KMS-11 (cell line): ENCODE measurements at regions not wholly inside any gene's neighbourhood (a gene's known extent, or its start where the extent isn't known, plus 50 kb on each side); places are given as distances from the start of the nearest gene placed in this dataset.

ENCODE experiments used
- H2AFZ ChIP-seq: fragments of 200-600 bp; sonication (generic); 2 replicates; pipeline ENCODE4 v1.6.1; 2016; ENCODE audit warnings: antibody characterized with exemption, mixed run types, low read depth
- H3K27ac ChIP-seq: fragments of 200-600 bp; sonication (generic); 2 replicates; pipeline ENCODE4 v1.6.1; 2016; ENCODE audit warnings: mild to moderate bottlenecking, mixed run types
- H3K27me3 ChIP-seq: fragments of 200-600 bp; sonication (generic); 2 replicates; pipeline ENCODE4 v1.6.1; 2017; ENCODE audit warnings: mild to moderate bottlenecking, low read depth, mixed run types, moderate library complexity; ENCODE audit not compliant: insufficient read depth
- H3K36me3 ChIP-seq: fragments of 200-600 bp; sonication (generic); 2 replicates; pipeline ENCODE4 v1.6.1; 2017; ENCODE audit warnings: mild to moderate bottlenecking, mixed run types; ENCODE audit not compliant: insufficient read depth
- H3K4me1 ChIP-seq: fragments of 200-600 bp; sonication (generic); 2 replicates; pipeline ENCODE4 v1.6.1; 2016; ENCODE audit warnings: mild to moderate bottlenecking, low read depth, mixed run types; ENCODE audit not compliant: poor library complexity, severe bottlenecking
- H3K4me2 ChIP-seq: fragments of 200-600 bp; sonication (generic); 2 replicates; pipeline ENCODE4 v1.7.0; 2016; ENCODE audit warnings: mild to moderate bottlenecking, mixed run types
- H3K4me3 ChIP-seq: fragments of 200-600 bp; sonication (generic); IDR thresholded peaks from 2 replicates; pipeline ENCODE4 v1.6.1; 2017; ENCODE audit warnings: low read depth, low read length, mixed read lengths; ENCODE audit not compliant: insufficient read depth
- H3K79me2 ChIP-seq: fragments of 200-600 bp; sonication (generic); 2 replicates; pipeline ENCODE4 v1.6.1; 2016; ENCODE audit warnings: low read depth, mixed run types; ENCODE audit not compliant: insufficient read depth
- H3K9ac ChIP-seq: fragments of 200-600 bp; sonication (generic); 2 replicates; pipeline ENCODE4 v1.6.1; 2016; ENCODE audit warnings: mild to moderate bottlenecking, mixed run types
- H4K20me1 ChIP-seq: fragments of 200-600 bp; sonication (generic); 2 replicates; pipeline ENCODE4 v1.6.1; 2016; ENCODE audit warnings: mild to moderate bottlenecking, mixed run types; ENCODE audit not compliant: insufficient read depth
- TF ChIP-seq, protein P1 (sequence below): fragments of 200-600 bp; sonication (generic); conservative IDR thresholded peaks from 2 replicates; pipeline ENCODE4 v1.6.1; 2017; ENCODE audit warnings: low read depth, mild to moderate bottlenecking, antibody characterized with exemption, low read length, moderate library complexity, mixed read lengths

DNA sequence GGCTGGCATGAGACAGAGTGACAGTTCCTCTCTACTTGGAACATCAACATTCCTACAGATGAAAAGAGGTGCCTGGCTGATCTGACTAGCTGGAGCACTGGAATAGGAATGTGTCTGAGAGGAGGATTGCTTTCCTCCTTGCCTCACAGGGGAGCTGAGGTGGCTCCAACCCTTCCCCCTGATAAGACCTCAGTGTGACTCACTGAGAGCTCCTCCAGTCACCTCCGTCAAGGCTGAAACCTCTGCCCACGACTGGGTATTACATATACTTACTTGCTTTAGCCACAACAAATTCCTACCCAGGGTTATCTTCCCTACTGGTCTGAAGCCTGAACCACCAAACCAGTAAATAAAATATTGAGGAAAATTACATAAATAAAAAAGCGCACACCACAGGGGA, 342.7 kb upstream of the REG3G start:
- Histone ChIP-seq H3K27me3 (no peaks in the 10 kb centered on the region), H3K4me1 (no peaks in the 10 kb centered on the region)
- TF ChIP-seq, protein P1, sequence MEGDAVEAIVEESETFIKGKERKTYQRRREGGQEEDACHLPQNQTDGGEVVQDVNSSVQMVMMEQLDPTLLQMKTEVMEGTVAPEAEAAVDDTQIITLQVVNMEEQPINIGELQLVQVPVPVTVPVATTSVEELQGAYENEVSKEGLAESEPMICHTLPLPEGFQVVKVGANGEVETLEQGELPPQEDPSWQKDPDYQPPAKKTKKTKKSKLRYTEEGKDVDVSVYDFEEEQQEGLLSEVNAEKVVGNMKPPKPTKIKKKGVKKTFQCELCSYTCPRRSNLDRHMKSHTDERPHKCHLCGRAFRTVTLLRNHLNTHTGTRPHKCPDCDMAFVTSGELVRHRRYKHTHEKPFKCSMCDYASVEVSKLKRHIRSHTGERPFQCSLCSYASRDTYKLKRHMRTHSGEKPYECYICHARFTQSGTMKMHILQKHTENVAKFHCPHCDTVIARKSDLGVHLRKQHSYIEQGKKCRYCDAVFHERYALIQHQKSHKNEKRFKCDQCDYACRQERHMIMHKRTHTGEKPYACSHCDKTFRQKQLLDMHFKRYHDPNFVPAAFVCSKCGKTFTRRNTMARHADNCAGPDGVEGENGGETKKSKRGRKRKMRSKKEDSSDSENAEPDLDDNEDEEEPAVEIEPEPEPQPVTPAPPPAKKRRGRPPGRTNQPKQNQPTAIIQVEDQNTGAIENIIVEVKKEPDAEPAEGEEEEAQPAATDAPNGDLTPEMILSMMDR, result no peak

DNA sequence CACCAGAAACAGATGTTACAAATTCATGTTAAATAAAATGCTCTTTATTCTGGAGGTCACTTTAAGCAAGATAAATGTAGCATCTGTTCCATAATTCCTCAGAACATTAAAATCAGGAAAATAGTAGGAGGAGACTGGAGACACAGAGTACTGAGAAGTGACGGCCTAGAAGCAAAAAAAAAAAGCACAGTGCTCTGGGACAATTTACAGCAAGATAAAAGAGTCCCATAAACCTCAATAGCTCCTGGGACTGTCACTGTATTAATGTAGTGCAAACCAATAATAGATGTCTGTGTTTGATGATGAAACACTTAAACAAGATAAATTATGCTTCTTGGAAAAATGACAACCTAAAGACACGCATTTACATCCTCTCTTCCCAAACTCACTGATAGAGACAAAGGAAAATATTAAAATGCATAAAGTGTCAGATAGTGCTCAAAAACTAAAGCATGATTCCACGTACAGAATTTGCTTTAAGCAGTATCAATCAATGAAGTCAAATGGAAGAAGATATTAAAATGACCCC, 338.8 kb upstream of the REG3G start:
- Histone ChIP-seq H3K27ac (no peak overlapping the region), H2AFZ (no peak overlapping the region), H3K9ac (no peak overlapping the region), H3K36me3 (no peaks in the 10 kb centered on the region), H3K4me1 (no peaks in the 10 kb centered on the region), H3K4me3 (no peak overlapping the region), H4K20me1 (no peaks in the 10 kb centered on the region), H3K79me2 (no peaks in the 10 kb centered on the region), H3K4me2 (no peak overlapping the region), H3K27me3 (no peaks in the 10 kb centered on the region)
- TF ChIP-seq, protein P1, result no peak

More for the DNA sequence above, 342.7 kb upstream of the REG3G start:
- no peak overlapping the region for H3K9ac ChIP-seq
- no peaks in the 10 kb centered on the region for H3K79me2 ChIP-seq
- no peak overlapping the region for H2AFZ ChIP-seq
- no peak overlapping the region for H3K4me3 ChIP-seq
- H3K4me2 ChIP-seq, result no peak overlapping the region
- H3K36me3 ChIP-seq, result no peaks in the 10 kb centered on the region
- no peak overlapping the region for H3K27ac ChIP-seq
- no peaks in the 10 kb centered on the region for H4K20me1 ChIP-seq

DNA sequence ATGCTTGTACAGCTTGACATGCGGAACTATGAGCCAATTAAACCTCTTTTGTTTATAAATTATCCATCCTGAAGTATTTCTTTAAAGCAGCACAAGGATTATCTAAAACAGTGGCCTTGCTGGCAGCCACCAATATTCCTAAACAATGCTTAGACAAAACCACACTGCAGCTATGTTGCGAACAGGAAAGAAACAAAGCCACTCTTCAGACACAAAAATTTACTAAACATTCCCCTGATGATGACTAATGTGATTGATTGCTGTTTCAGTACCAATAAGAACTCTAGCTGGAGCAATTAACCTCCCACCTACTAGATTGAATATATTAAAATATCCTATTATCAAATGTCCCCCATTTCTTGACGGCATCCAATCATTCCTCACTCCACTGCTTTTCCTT, 325.8 kb upstream of the REG3G start:
- H3K9ac ChIP-seq, result no peak overlapping the region
- no peak overlapping the region for H3K4me2 ChIP-seq
- H4K20me1 ChIP-seq, result no peaks in the 10 kb centered on the region
- no peaks in the 10 kb centered on the region for H3K4me1 ChIP-seq
- no peak overlapping the region for H2AFZ ChIP-seq
- H3K27me3 ChIP-seq, result no peaks in the 10 kb centered on the region
- no peaks in the 10 kb centered on the region for H3K79me2 ChIP-seq
- H3K4me3 ChIP-seq, result no peak overlapping the region
- no peaks in the 10 kb centered on the region for H3K36me3 ChIP-seq
- H3K27ac ChIP-seq, result no peak overlapping the region
- TF ChIP-seq, protein P1, result no peak

DNA sequence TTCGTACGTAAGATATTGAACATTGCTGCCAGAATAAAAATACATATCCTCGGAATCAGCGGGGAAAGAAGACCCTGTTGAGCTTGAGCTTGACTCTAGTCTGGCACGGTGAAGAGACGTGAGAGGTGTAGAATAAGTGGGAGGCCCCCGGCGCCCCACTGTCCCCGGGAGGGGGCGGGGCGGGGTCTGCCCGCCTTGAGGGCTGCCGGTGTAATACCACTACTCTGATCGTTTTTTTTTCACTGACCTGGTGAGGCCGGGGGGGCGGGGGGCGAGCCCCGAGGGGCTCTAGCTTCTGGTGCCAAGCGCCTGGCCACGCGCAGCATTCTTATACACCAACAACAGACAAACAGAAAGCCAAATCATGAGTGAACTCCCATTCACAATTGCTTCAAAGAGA, 324.0 kb upstream of the REG3G start:
- H3K36me3 ChIP-seq, result no peaks in the 10 kb centered on the region
- H4K20me1 ChIP-seq, result no peaks in the 10 kb centered on the region
- H3K27ac ChIP-seq, result no peak overlapping the region
- no peak overlapping the region for H2AFZ ChIP-seq
- H3K4me1 ChIP-seq, result no peaks in the 10 kb centered on the region
- no peaks in the 10 kb centered on the region for H3K27me3 ChIP-seq
- H3K9ac ChIP-seq, result no peak overlapping the region
- TF ChIP-seq, protein P1, result no peak
- no peak overlapping the region for H3K4me2 ChIP-seq
- no peak overlapping the region for H3K4me3 ChIP-seq
- no peaks in the 10 kb centered on the region for H3K79me2 ChIP-seq
